Activated CD8-positive, alpha-beta T cell treated with anti-CD3 and anti-CD28 coated beads, Interleukin-2, amount 10 ng/mL, durations not matched to agents 7 days and 5 days (primary cell): ENCODE measurements at regions not wholly inside any gene's neighbourhood (a gene's known extent, or its start where the extent isn't known, plus 50 kb on each side); places are given as distances from the start of the nearest gene placed in this dataset.
"Not testable (repeated sequence)": the region's sequence is repeated elsewhere in the genome, so short reads cannot be mapped to it uniquely, and the experiment has no call there.

Experiments used
- ATAC-seq: fragments of 150-1000 bp; cut with Tn5 transposase; one replicate; pipeline ENCODE4 v1.10.0; 2021; ENCODE audit warnings: moderate library complexity
- CTCF ChIA-PET: fragments of 350-600 bp; sonication (Branson Sonifier 250); formaldehyde crosslinking; loops from one replicate; lab custom pipeline; 2021; ENCODE audit warnings: antibody characterized with exemption; lab: Charles Lee
- POLR2A ChIA-PET: fragments of 350-600 bp; sonication (Branson Sonifier 250); formaldehyde crosslinking; loops from one replicate; lab custom pipeline; 2021; ENCODE audit warnings: antibody characterized with exemption; lab: Charles Lee
- DNase-seq: peaks from one replicate; pipeline ENCODE4 v3.0.0-alpha.2; 2020
- H3K27ac Mint-ChIP-seq: one replicate; pipeline ENCODE4 v1.8.0; 2021; ENCODE audit warnings: mild to moderate bottlenecking, mixed read lengths
- H3K27me3 Mint-ChIP-seq: one replicate; pipeline ENCODE4 v1.8.0; 2021; ENCODE audit warnings: low read depth, mixed read lengths
- H3K36me3 Mint-ChIP-seq: one replicate; pipeline ENCODE4 v1.8.0; 2021; ENCODE audit warnings: low read depth, mixed read lengths
- H3K4me1 Mint-ChIP-seq: one replicate; pipeline ENCODE4 v1.8.0; 2021; ENCODE audit warnings: low read depth, mixed read lengths
- H3K4me3 Mint-ChIP-seq: one replicate; pipeline ENCODE4 v1.8.0; 2021; ENCODE audit warnings: mild to moderate bottlenecking, mixed read lengths
- H3K9me3 Mint-ChIP-seq: one replicate; pipeline ENCODE4 v1.8.0; 2022; ENCODE audit warnings: mixed read lengths; ENCODE audit not compliant: insufficient read depth

- no peak overlapping the region for H3K4me3 Mint-ChIP-seq
- no peak for ATAC-seq
- H3K9me3 Mint-ChIP-seq: no peaks in the 10 kb centered on the region
- H3K27ac Mint-ChIP-seq: no peak overlapping the region
- POLR2A ChIA-PET: no interaction called here
- H3K27me3 Mint-ChIP-seq: no peaks in the 10 kb centered on the region
- CTCF ChIA-PET: no interaction called here
- no peak for DNase-seq
- H3K4me1 Mint-ChIP-seq: no peaks in the 10 kb centered on the region
- H3K36me3 Mint-ChIP-seq: no peaks in the 10 kb centered on the region
These were observed 793.4 kb downstream of the TENT5A start for GRCh38 chr6:80959034-80959433.

GRCh38 chr6:80956898-80957297 lies 795.6 kb downstream of the TENT5A start:
- CTCF ChIA-PET: no interaction called here
- ATAC-seq: no peak

GRCh38 chr6:80952479-80952878 lies 800.0 kb downstream of the TENT5A start:
- H3K27me3 Mint-ChIP-seq, H3K4me1 Mint-ChIP-seq, POLR2A ChIA-PET, DNase-seq, H3K4me3 Mint-ChIP-seq, ATAC-seq, H3K36me3 Mint-ChIP-seq, H3K9me3 Mint-ChIP-seq, H3K27ac Mint-ChIP-seq, CTCF ChIA-PET: not testable (repeated sequence)

More at GRCh38 chr6:80956898-80957297, 795.6 kb downstream of the TENT5A start:
- Mint-ChIP-seq H3K27me3 (no peaks in the 10 kb centered on the region), H3K4me3 (no peak overlapping the region), H3K36me3 (no peaks in the 10 kb centered on the region), H3K4me1 (no peaks in the 10 kb centered on the region), H3K27ac (no peak overlapping the region), H3K9me3 (no peaks in the 10 kb centered on the region)
- no peak for DNase-seq
- POLR2A ChIA-PET: no interaction called here

GRCh38 chr6:80946402-80946801 lies 806.1 kb downstream of the TENT5A start:
- ATAC-seq (no peak), DNase-seq (no peak)
- Mint-ChIP-seq H3K27ac (no peak overlapping the region), H3K9me3 (no peaks in the 10 kb centered on the region), H3K4me1 (no peaks in the 10 kb centered on the region), H3K27me3 (no peaks in the 10 kb centered on the region), H3K36me3 (no peaks in the 10 kb centered on the region), H3K4me3 (no peak overlapping the region)
- POLR2A ChIA-PET: no interaction called here
- CTCF ChIA-PET: no interaction called here

- no peaks in the 10 kb centered on the region for H3K36me3 Mint-ChIP-seq
- DNase-seq: no peak
- peaks cover 9% of the 10 kb centered on the region for H3K9me3 Mint-ChIP-seq
- POLR2A ChIA-PET: no interaction called here
- no peak for ATAC-seq
- H3K27me3 Mint-ChIP-seq: no peaks in the 10 kb centered on the region
- no peak overlapping the region for H3K4me3 Mint-ChIP-seq
- no peaks in the 10 kb centered on the region for H3K4me1 Mint-ChIP-seq
- CTCF ChIA-PET: no interaction called here
- H3K27ac Mint-ChIP-seq: no peak overlapping the region
These were observed 809.6 kb downstream of the TENT5A start for GRCh38 chr6:80942911-80943310.

GRCh38 chr6:80940976-80941375 lies 811.5 kb downstream of the TENT5A start:
- no peak overlapping the region for H3K4me3 Mint-ChIP-seq
- no peak for DNase-seq
- ChIA-PET CTCF (no interaction called here), POLR2A (no interaction called here)
- no peaks in the 10 kb centered on the region for H3K27me3 Mint-ChIP-seq
- H3K4me1 Mint-ChIP-seq: no peaks in the 10 kb centered on the region
- H3K9me3 Mint-ChIP-seq: peaks cover 15% of the 10 kb centered on the region
- no peak overlapping the region for H3K27ac Mint-ChIP-seq
- no peak for ATAC-seq
- no peaks in the 10 kb centered on the region for H3K36me3 Mint-ChIP-seq

- no peak overlapping the region for H3K27ac Mint-ChIP-seq
- POLR2A ChIA-PET: no interaction called here
- DNase-seq (no peak), ATAC-seq (no peak)
- H3K27me3 Mint-ChIP-seq: no peaks in the 10 kb centered on the region
- H3K9me3 Mint-ChIP-seq: peaks cover 15% of the 10 kb centered on the region
- H3K36me3 Mint-ChIP-seq: no peaks in the 10 kb centered on the region
- no peaks in the 10 kb centered on the region for H3K4me1 Mint-ChIP-seq
- no peak overlapping the region for H3K4me3 Mint-ChIP-seq
- CTCF ChIA-PET: no interaction called here
These were observed 811.9 kb downstream of the TENT5A start for GRCh38 chr6:80940571-80940970.

GRCh38 chr6:80939898-80940297 lies 812.6 kb downstream of the TENT5A start:
- ChIA-PET POLR2A (no interaction called here), CTCF (no interaction called here)
- no peak overlapping the region for H3K27ac Mint-ChIP-seq
- H3K27me3 Mint-ChIP-seq: no peaks in the 10 kb centered on the region
- peaks cover 15% of the 10 kb centered on the region for H3K9me3 Mint-ChIP-seq
- H3K4me3 Mint-ChIP-seq: no peak overlapping the region
- no peaks in the 10 kb centered on the region for H3K4me1 Mint-ChIP-seq
- DNase-seq: no peak
- no peaks in the 10 kb centered on the region for H3K36me3 Mint-ChIP-seq
- ATAC-seq: no peak

GRCh38 chr6:80939480-80939879 lies 813.0 kb downstream of the TENT5A start:
- CTCF ChIA-PET: no interaction called here
- Mint-ChIP-seq H3K27ac (no peak overlapping the region), H3K36me3 (no peaks in the 10 kb centered on the region), H3K27me3 (no peaks in the 10 kb centered on the region), H3K4me1 (no peaks in the 10 kb centered on the region), H3K4me3 (no peak overlapping the region), H3K9me3 (peaks cover 15% of the 10 kb centered on the region)
- POLR2A ChIA-PET: no interaction called here
- no peak for ATAC-seq
- no peak for DNase-seq

- no peaks in the 10 kb centered on the region for H3K27me3 Mint-ChIP-seq
- H3K36me3 Mint-ChIP-seq: no peaks in the 10 kb centered on the region
- peaks cover 15% of the 10 kb centered on the region for H3K9me3 Mint-ChIP-seq
- CTCF ChIA-PET: no interaction called here
- no peak for ATAC-seq
- POLR2A ChIA-PET: no interaction called here
- DNase-seq: no peak
- peak overlapping the region; percentile 52 for H3K27ac Mint-ChIP-seq
- H3K4me3 Mint-ChIP-seq: no peak overlapping the region
- H3K4me1 Mint-ChIP-seq: no peaks in the 10 kb centered on the region
These were observed 814.4 kb downstream of the TENT5A start for GRCh38 chr6:80938131-80938530.

- POLR2A ChIA-PET: no interaction called here
- Mint-ChIP-seq H3K4me1 (no peaks in the 10 kb centered on the region), H3K27ac (no peak overlapping the region), H3K4me3 (no peak overlapping the region), H3K27me3 (no peaks in the 10 kb centered on the region), H3K36me3 (no peaks in the 10 kb centered on the region), H3K9me3 (peaks cover 9% of the 10 kb centered on the region)
- DNase-seq: no peak
- ATAC-seq: no peak
- CTCF ChIA-PET: no interaction called here
These were observed 820.1 kb downstream of the TENT5A start for GRCh38 chr6:80932359-80932758.

GRCh38 chr6:80930376-80930775 lies 822.1 kb downstream of the TENT5A start:
- POLR2A ChIA-PET: no interaction called here
- Mint-ChIP-seq H3K4me1 (no peaks in the 10 kb centered on the region), H3K4me3 (no peak overlapping the region), H3K27me3 (no peaks in the 10 kb centered on the region), H3K9me3 (peaks cover 4% of the 10 kb centered on the region), H3K27ac (no peak overlapping the region), H3K36me3 (no peaks in the 10 kb centered on the region)
- CTCF ChIA-PET: no interaction called here
- ATAC-seq (no peak), DNase-seq (no peak)

- H3K4me1 Mint-ChIP-seq: no peaks in the 10 kb centered on the region
- H3K36me3 Mint-ChIP-seq: no peaks in the 10 kb centered on the region
- H3K27me3 Mint-ChIP-seq: no peaks in the 10 kb centered on the region
- ChIA-PET POLR2A (no interaction called here), CTCF (no interaction called here)
- DNase-seq (no peak), ATAC-seq (no peak)
- no peak overlapping the region for H3K4me3 Mint-ChIP-seq
- H3K27ac Mint-ChIP-seq: no peak overlapping the region
- no peaks in the 10 kb centered on the region for H3K9me3 Mint-ChIP-seq
These were observed 817.3 kb downstream of the BCKDHB start for GRCh38 chr6:80923816-80924215.
